ENCODE measurements at regions not wholly inside any gene's neighbourhood (a gene's known extent, or its start where the extent isn't known, plus 50 kb on each side); places are given as distances from the start of the nearest gene placed in this dataset.
"Not testable (repeated sequence)": the region's sequence is repeated elsewhere in the genome, so short reads cannot be mapped to it uniquely, and the experiment has no call there.

DNA sequence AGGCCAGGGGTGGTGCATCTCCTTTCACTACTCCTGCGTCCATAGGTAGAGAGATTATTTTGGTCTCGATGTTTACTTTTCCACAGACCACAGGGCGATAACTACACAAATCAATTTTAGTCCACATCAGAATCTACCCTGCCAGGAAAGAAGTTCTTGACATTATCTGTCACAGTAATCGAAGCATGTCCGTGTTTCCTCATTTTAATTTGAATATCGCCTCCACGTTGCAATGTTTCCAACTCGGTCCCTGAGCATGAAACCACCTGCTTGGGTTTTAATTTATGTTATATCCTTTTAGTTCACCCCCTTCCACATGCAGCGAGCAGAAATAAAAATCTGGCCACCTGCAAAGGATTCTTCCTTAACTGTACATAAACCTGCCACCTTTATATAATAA, 100.1 kb upstream of the ATXN3L start:
- no peak for DNase-seq

DNA sequence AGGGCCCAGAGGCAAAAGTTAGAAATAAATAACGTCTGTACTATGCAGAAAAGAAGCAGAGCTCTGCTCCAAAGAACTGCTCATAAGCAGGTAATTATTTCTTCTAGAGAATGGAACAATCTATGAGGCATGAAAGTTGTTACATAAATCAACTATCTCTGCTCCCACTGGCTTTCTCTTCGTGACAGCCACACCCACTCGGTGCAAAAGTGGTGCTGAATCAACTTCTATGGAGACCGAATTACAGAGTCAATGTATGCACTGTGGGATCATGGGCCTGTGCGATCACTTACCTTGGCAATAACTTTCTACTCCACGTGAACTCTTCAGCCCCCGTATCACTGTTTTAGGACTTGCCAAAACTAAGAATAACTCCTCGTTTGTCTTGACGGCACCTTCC, 99.4 kb upstream of the ATXN3L start:
- DNase-seq: no peak

DNA sequence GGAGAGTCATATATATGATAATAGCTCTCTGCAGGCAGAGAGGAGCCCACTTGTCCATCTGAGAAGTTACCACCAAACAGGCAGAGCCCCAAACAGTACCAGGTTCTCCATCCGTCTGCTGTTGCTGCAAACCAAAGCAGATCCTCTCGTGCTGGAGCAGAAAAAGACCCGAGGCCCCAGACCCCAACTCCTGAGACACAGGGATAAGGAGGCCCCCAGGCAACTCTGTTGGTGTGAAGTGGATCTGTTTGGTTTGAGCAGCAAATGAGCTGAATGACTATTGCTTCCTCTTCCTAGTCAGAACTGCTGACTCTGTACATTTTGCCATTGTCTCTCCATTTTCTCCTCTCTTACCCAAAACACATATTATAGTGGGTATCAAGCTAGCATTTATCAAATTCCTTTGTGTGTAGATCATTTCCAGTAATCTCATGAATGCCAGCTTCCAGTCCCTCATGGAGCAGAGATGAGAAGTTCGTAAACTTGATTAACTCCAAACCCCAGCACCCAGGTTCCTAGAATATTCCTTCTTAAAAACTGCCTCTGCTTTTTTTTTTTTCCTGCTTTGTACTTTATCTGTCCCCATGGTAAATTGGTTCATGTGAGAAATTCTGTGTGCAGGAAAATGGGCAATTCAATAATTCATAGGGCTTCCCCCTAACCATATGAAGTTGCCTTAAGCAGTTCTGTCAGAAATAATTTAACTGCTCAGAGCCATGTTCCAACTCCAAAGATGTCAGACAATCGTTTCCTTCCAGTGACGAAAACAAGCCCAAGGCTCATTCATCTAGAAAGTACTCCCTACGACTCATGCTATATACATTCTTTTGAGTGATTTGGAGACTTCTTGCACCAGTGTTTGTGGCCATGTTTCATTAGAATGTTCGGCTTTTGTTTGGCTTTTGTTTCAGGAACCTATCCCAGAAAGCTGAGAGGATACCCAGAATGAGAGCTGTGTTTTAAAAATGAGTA, 98.6 kb upstream of the ATXN3L start:
- DNase-seq: peak; percentile 70

DNA sequence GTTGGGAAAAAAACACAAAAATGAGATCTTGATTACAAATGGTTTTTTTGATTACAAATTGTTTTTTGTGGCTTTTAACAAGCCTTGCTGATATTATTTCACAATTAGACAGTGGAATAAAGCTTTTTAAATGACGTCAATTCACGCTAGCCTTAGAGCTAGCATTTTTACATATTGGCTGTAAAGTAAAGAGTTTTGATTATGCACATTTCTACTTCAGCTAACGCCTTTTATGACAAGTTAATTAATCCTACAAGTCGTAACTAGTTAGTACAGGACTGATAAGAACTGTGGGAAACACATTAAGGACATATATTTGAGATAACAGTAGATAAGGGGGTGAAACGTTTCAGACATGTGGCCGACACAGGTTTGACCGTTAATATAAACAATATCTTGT, 95.7 kb upstream of the ATXN3L start:
- DNase-seq: no peak

DNA sequence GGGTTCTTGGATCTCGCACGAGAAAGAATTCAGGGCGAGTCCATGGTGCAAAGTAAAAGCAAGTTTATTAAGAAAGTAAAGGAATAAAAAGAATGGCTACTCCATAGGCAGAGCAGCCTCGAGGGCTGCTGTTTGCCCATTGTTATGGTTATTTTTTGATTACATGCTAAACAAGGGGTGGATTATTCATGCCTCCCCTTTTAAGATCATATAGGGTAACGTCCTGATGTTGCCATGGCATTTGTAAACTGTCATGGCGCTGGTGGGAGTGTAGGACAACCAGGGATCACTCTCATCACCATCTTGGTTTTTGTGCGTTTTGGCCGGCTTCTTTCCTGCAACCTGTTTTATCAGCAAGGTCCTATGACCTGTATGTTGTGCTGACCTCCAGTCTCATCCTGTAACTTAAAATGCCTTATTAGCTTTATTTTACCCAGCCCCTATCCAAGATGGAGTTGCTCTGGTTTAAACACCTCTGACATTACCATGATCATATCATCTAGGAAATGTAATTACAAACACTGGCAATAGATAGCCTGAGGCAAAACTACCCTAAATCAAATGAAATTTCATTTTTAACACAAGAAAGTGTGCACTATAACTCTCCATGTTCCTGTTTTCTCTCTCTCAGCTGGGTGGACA, 94.3 kb upstream of the ATXN3L start:
- no peak for DNase-seq

DNA sequence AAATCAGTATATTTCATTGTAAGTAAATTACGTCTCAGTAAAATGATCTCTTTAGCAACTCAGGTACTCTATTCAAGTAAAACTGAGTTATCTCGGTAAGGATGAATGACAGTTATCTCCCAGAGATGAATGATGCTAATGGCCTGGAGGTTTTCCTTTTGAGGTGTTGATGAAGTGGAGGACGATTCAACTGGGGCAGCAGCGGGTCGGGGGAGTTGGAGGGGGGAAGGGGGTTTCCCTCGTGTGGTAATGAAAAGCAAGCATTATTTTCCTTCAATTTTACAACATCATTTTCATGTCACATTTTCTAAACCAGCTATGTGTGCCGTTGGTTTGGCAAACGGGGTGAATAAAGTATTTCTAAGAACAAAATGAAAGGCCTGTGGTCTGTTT, 92.4 kb upstream of the ATXN3L start:
- no peak for DNase-seq

DNA sequence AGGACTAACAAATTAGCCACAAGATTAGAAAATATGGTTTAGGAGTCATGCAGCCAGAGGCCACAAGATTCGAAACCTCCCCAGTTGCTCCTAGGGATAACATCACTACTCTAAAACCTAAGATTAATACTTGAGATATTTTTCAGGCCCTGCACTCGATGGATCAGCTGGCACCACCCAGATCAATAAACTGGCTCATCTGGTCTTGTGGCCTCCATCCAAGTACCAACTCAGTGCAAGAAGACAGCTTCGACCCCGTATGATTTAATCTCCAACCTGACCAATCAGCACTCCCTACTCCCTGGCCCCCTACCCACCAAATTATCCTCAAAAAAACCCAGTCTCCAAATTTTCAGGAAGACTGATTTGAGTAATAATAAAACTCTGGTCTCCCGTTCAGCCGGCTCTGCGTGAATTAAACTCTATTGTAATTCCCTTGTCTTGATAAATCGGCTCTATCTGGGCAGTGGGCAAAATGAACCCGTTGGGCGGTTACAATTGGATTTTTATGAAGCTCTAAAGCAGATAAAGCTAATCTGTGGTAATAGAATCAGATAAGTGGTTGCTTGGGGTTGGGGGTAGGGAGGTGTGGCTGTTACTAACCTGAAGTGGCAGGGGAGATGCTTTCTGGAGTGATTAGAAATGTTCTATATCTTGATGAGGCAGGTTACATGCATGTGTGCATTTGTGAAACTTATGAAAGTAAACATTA, 91.8 kb upstream of the ATXN3L start:
- DNase-seq: no peak

DNA sequence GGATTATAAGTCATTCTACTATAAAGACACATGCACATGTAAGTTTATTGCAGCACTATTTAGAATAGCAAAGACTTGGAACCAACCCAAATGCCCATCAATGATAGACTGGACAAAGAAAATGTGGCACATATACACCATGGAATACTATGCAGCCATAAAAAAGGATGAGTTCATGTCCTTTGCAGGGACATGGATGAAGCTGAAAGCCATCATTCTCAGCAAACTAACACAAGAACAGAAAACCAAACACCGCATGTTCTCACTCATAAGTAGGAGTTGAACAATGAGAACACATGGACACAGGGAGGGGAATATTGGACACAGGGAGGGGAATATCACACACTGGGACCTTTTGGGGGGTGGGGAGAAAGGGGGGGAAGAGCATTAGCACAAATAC, 88.7 kb upstream of the ATXN3L start:
- DNase-seq: not testable (repeated sequence)

DNA sequence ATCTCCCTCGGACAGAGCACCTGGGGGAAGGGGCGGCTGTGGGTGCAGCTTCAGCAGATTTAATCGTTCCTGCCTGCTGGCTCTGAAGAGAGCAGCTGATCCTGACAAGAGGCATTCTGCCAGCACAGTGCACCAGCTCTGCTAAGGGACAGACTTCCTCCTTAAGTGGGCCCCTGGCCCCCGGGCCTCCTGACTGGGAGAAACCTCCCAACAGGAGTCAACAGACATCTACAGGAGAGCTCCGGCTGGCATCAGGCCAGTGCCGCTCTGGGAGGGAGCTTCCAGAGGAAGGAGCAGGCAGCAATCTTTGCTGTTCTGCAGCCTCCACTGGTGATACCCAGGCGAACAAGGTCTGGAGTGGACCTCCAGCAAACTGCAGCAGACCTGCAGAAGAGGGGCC, 84.9 kb upstream of the ATXN3L start:
- not testable (repeated sequence) for DNase-seq

DNA sequence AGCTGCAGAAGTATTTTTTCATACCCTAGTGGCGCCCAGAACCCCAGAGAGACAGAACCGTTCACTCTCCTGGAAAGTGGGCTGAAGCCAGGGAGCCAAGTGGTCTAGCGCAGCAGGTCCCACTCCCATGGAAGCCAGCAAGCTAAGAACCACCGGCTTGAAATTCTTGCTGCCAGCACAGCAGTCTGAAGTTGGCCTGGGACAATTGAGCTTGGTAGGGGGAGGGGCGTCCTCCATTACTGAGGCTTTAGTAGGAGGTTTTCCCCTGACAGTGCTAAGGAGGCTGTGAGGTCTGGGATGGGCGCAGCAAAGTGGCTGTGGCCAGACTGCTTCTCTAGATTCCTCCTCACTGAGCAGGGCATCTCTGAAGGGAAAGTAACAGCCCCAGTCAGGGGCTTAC, 84.5 kb upstream of the ATXN3L start:
- no peak for DNase-seq

DNA sequence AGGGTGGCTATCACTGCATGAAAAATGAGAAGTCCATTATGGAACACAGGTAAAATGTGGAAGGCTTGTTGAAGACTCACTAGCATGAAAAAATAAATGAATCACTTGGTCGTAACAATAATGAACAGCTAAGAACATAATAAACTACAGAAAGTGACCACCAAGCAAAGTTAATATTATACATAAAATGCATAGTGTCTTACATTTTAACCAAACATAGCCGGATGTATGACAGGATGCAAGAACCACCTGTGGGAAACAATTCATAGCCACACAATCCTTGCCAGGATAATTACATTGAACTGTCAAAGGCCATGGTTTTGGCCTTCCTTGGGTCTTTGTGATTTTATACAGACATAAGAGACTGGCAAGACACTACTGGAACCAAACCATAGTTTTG, 81.9 kb upstream of the ATXN3L start:
- no peak for DNase-seq

DNA sequence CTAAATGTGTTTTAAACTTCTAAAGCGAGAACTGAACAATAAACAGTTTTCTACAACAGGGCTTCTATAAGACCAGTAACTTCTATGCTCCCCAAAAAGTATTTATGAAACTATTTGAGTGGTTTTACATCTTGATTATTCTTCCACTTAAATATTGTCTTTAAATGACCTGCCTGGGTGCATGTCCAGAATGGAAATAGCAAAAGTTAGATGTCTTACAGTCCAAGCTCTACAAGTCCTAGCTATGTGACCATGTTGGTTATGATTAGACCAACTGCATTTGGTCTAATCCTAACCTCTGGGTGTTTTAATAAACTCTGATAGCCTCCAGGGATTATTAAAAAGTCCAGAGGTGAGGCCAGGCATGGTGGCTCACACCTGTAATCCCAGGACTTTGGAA, 79.0 kb upstream of the ATXN3L start:
- DNase-seq: no peak

DNA sequence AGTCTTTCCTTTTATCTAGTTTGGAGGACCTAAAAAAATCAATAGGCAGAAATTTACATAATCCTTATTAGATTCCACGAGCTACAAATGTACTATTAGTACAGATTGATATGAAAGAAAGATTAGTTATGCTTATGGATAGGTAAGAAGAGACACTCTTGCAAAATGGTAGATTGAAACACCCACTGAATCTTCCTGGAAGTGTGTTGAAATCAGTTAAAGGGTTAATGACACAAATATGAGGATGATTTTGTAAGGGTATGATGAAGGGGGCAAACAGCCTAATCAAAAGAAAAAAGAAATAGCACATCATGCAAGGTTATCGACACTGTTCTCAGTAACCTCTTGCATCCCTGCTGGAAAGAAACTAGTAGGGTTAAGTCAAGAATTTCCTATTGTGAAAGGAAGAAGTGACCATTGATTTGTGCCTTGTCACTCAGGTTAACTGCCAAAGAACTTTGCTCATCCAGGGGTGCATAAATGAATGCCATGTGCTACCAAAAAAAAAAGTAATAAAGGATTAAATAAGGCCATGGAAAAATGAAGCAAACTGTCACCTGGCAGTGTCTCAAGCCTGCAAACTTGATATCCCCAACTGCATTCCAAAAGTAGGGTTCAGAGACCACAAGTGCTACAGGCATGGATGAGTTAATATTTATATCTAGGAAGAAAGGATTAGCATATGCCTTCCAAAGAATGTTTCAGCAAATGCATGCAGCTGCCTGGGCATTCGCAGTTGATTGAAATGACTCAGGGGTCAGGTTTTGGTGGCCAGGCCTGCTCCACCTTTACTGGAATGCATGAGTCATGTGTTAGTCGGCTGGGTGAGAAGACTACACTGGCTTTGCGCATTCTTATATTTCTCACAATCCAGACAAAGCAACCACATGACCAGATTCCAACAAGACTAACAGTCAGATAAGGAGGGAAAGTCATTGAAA, 78.3 kb upstream of the ATXN3L start:
- peak; percentile 96 for DNase-seq

DNA sequence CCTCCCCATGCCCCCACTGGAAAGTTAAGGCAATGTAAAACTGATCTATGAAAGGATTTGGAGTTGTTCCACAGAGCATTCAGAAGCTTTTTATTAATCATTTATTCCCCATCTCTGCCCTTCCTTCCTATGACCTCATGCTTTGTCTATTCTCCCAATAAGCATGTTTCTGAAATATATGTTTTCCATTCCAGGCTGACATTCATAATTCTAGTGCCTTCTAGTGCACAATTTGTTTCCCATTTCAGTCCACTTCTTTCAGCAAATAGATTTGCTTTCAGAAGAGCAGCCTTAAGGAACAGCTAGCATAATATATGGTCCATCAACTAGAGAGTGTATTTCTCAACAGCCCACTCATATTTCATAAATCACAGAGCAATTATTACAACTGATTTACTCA, 77.1 kb upstream of the ATXN3L start:
- DNase-seq: peak; percentile 58

DNA sequence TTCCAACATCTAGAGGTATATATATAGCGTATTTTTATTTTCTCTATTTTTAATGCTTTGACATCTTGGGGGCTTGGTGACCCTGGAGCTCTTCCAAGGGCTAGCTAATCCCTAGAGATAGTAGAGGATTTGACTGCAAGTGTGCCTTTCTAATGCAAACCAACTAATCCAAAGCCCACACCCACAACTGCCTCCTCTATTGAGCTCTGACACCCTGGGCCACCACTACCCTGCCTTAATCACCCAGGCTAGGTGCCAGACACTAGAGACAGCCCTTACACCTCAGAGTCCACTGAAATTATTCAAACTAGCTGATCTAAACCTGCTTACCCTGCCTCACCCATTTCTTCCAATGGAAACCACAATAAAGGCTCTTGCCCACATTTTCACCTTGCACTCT, 69.6 kb upstream of the ATXN3L start:
- DNase-seq: no peak

DNA sequence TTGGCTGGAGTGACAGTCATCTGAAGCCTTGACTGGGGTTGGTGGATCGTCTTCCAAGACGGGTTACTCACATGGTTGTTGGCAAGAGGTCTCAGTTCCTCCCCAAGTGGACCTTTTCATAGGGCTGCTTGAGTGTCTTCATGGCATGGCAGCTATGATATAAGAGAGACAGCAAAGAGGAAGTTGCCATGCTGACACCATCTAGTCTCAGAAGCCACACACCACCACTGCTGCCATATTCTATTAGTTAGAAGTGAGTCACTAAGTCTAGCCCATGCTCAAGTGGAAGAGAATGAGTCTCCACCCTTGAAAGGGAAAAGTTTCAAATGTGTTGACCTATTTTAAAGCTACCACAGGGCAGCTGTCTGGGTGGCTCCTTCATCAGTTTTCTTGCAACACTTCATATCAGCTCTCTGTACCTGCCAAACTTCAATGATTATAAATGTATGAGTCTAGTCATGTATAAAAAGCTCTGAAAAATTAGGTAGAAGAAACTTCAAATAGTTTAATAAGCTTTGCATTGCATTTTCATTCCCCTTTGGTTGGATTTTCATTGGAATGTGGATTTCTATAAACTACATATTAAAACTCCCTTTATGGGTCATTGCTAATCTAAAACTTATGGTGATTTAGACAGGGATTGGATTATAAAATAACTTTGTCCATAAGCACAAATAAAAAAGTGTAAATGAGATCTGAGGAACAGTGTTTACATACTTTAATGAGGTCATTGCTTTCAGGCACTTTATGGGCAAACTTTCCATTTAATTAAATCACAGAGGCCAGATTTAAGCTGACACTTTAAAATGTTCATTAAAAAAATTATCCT, 68.0 kb upstream of the ATXN3L start:
- DNase-seq: peak; percentile 16

DNA sequence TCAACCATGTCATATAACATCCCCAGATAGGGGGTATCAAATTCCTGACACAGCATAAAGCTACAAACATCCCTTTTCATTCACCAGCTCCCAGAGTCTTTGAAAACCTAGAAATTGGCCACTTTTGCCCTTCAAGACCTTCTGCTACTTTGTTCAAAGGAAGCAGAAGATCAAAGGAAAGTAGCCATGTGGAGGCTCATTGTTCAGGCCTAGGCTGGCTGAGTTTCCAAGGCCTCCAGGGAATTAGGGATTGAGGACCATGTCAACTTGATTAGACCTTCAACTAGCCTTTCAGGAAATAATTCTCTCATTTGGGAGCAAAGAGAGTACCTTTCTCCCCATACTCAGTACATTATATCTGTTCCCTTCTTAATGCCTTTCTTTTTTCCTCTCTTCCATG, 66.8 kb upstream of the ATXN3L start:
- no peak for DNase-seq

DNA sequence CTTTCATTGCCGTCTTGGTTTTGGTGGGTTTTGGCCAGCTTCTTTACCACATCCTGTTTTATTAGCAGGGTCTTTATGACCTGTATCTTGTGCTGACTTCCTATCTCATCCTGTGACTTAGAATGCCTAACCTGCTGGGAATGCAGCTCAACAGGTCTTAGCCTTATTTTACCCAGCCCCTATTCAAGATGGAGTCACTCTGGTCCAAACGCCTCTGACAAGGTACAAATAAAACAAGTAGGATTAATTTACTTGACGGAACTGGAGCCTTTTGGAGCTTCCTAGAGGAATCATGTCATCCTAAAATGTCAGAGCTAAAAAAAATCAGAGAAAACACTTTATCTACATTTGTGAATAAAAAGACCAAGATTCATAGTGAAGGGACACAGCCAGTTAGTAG, 66.2 kb upstream of the ATXN3L start:
- no peak for DNase-seq

DNA sequence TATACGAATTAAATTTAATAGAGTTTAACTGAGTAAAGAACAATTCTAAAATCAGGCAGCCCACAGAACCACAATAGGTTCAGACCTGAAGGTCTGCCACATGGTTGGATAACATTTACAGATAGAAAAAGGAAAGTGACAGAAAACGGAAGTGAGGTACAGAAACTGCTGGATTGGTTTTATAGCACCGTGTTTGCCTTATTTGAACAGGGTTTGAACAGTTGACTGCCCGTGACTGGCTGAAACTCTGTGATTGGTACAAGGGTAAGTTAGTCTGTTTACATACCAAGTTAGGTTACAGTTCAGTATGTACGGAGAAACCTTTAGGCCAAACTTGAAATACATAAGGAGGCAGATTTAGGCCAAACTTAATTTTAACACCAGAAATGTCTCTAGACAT, 64.1 kb upstream of the ATXN3L start:
- DNase-seq: no peak

DNA sequence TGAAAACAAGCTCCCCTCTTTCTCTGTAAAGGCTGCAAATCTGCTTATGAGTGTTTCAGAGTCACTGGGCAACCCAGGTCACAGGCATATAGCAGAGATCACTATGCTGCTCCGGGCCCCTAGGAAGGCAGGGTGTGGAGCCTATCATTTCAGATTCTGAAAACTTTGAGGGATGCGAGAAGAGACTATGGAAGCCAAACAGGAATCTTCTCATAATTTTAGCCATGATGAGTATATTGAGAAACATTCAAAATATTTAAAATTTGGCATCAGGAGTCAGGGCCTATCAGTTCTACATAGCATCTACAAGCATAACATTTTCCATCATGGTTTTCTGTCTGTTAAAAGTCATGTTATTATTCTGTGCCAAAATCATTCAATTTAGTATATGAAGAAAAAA, 61.7 kb upstream of the ATXN3L start:
- DNase-seq: peak; percentile 54

DNA sequence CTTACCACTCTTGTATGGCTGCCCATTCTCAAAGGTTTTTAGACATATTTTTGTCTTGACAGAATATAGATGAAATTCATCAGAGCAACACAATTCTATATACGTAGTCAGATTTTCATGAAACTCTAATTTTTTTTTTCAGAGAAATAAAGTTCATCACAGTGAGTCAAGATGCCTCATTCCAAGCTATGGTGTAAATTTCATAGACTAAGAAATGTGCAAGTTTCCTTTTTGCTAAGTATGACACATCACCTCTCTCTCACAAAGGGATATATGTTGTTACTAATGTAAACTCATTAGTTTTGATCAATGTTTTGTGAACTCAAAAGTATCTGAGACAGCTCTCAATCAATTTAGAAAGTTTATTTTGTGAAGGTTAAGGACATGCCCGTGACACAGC, 60.4 kb upstream of the ATXN3L start:
- DNase-seq: peak; percentile 40
